Tibial nerve (tissue), 4 donors: ENCODE measurements at regions not wholly inside any gene's neighbourhood (a gene's known extent, or its start where the extent isn't known, plus 50 kb on each side); places are given as distances from the start of the nearest gene placed in this dataset.

Source experiments
- DNase-seq, 2 donors: peaks; one replicate each; pipeline ENCODE4 v3.0.0-alpha.2; 2019; ENCODE audit warnings: low spot score in 2 of 2
- H3K27ac ChIP-seq, 4 donors: fragments of 200-600 bp; sonication (generic) in 3 of 4; one replicate each; pipeline ENCODE4 v1.5.1; 2017 to 2019; ENCODE audit warnings: mild to moderate bottlenecking in 1 of 4
- H3K27me3 ChIP-seq, 2 donors: fragments of 200-600 bp; sonication (generic) in 1 of 2; one replicate each; pipeline versions ENCODE4 v1.5.1 to v1.6.0; 2017 to 2019
- H3K36me3 ChIP-seq, 3 donors: fragments of 200-600 bp; sonication (generic); one replicate each; pipeline ENCODE4 v1.5.1; 2018 to 2019
- H3K4me1 ChIP-seq, 4 donors: fragments of 200-600 bp; sonication (generic) in 3 of 4; one replicate each; pipeline ENCODE4 v1.5.1; 2017 to 2019
- H3K4me3 ChIP-seq, 4 donors: fragments of 200-600 bp; sonication (generic) in 3 of 4; one replicate each; pipeline ENCODE4 v1.5.1; 2017 to 2019; ENCODE audit warnings: mild to moderate bottlenecking in 1 of 4, moderate library complexity in 1 of 4
- H3K9me3 ChIP-seq, 4 donors: fragments of 200-600 bp; sonication (generic) in 3 of 4; one replicate each; pipeline ENCODE4 v1.5.1; 2017 to 2019
- CTCF ChIP-seq, 5 experiments: fragments of 200-600 bp in 3 of 5; fragments of 450-650 bp in 2 of 5; sonication (generic) in 3 of 5; IDR thresholded peaks; one replicate each; pipeline ENCODE4 v1.5.1; 2016 to 2019; ENCODE audit warnings: antibody characterized with exemption in 5 of 5, mild to moderate bottlenecking in 3 of 5, moderate library complexity in 2 of 5
- EP300 ChIP-seq, 2 donors: sonication (generic); formaldehyde crosslinking; IDR thresholded peaks; one replicate each; pipeline ENCODE4 v1.6.1; 2017; ENCODE audit warnings: antibody characterized with exemption in 2 of 2, mild to moderate bottlenecking in 1 of 2
- POLR2A ChIP-seq, 2 donors: fragments of 450-650 bp; IDR thresholded peaks; one replicate each; pipeline ENCODE4 v1.6.1; 2017; ENCODE audit warnings: antibody characterized with exemption in 2 of 2, mild to moderate bottlenecking in 2 of 2, moderate library complexity in 2 of 2
- WGBS, 2 donors: methylation state at CpG; one replicate each; pipeline ENCODE4 v1.1.5; 2018; 5-methylcytosine and 5-hydroxymethylcytosine counted together

DNA sequence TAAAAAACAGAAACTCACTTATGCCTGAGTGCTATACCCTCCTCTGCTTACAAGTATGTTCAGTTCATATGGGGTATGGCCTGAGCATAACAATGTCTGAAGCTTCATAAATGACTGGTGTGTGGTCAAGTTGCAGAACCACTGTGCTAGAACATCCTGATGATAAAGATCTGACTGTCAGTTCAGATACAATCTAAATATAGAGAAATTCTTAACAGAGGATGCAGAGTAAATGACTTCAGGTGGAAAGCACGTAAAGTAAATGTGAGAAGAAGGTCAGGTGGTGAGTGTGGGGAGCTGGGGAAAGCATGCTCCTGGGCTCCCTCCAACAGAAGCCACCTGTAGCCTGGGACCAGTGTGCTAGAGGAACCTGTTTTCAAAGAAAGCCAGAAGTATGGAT, 926.2 kb downstream of the TSN start:
- Histone ChIP-seq H3K4me1 (no peaks in the 10 kb centered on the region), H3K27ac (no peak overlapping the region), H3K36me3 (no peaks in the 10 kb centered on the region), H3K9me3 (no peaks in the 10 kb centered on the region), H3K27me3 (no peaks in the 10 kb centered on the region), H3K4me3 (no peak overlapping the region)
- WGBS, 2 donors = 60 to 81% methylated on average over 1 of the region's 1 CpG
- TF ChIP-seq POLR2A (IDR thresholded peaks at IDR 0.05) (no peak), CTCF (IDR thresholded peaks at IDR 0.05) (no peak), EP300 (IDR thresholded peaks at IDR 0.05) (no peak)
- DNase-seq = no peak

- 75 to 77% methylated on average over 3 of the region's 3 CpGs for WGBS, 2 donors
- no peak for TF ChIP-seq EP300 (IDR thresholded peaks at IDR 0.05)
- TF ChIP-seq CTCF (IDR thresholded peaks at IDR 0.05) = no peak
- H3K27ac ChIP-seq = no peak overlapping the region
- H3K27me3 ChIP-seq = no peaks in the 10 kb centered on the region
- no peaks in the 10 kb centered on the region for H3K36me3 ChIP-seq
- H3K4me1 ChIP-seq = no peaks in the 10 kb centered on the region
- H3K4me3 ChIP-seq = no peak overlapping the region
- no peak for DNase-seq
- H3K9me3 ChIP-seq = no peaks in the 10 kb centered on the region
Observed at GRCh38 chr2:122682356-122682755, 926.9 kb downstream of the TSN start.

- 67 to 78% methylated on average over 1 of the region's 1 CpG for WGBS, 2 donors
Observed at GRCh38 chr2:122683018-122683417, 927.6 kb downstream of the TSN start.

DNA sequence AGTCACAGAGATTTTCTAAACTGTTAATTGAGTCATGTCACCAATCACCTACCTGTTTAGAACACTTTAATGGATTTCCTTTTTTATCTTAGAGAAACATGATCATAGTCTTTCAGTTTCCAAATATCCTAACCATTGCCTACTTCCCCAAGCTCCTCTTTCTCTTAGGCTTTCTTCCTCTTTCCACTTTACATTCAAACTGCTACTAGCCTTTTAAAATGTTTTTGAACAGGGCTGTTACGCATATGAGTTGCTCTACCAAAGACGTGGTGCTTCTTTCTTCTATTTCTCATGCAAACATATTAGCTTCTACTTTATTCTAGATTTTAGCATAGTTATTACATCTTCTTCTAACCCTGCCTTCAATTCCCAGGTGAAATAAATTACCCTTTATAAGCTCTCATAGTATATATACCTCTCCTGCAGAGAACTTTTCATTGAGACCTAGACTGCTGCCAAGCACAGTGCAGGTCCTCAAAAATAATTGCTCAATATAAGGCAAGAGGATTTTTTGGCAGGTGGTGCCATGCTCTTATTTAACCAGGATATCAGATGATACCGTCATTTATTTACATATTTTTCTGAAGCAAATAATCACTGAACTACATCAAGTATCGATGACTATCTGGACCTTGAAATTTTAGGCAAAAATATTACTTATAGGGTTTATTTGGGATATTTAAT, 937.1 kb downstream of the TSN start:
- no peaks in the 10 kb centered on the region for H3K9me3 ChIP-seq
- H3K36me3 ChIP-seq = no peaks in the 10 kb centered on the region
- no peak overlapping the region for H3K4me3 ChIP-seq
- no peak overlapping the region for H3K27ac ChIP-seq
- no peaks in the 10 kb centered on the region for H3K4me1 ChIP-seq
- TF ChIP-seq EP300 (IDR thresholded peaks at IDR 0.05) (no peak), CTCF (IDR thresholded peaks at IDR 0.05) (no peak), POLR2A (IDR thresholded peaks at IDR 0.05) (no peak)
- 88 to 93% methylated on average over 4 of the region's 4 CpGs for WGBS, 2 donors
- no peak for DNase-seq
- H3K27me3 ChIP-seq = no peaks in the 10 kb centered on the region

More at GRCh38 chr2:122683018-122683417, 927.6 kb downstream of the TSN start:
- DNase-seq = no peak
- H3K27ac ChIP-seq = no peak overlapping the region
- H3K27me3 ChIP-seq = no peaks in the 10 kb centered on the region
- no peak overlapping the region for H3K4me3 ChIP-seq
- H3K4me1 ChIP-seq = no peaks in the 10 kb centered on the region
- H3K9me3 ChIP-seq = no peaks in the 10 kb centered on the region
- TF ChIP-seq CTCF (IDR thresholded peaks at IDR 0.05) = no peak
- no peak for TF ChIP-seq EP300 (IDR thresholded peaks at IDR 0.05)
- no peak for TF ChIP-seq POLR2A (IDR thresholded peaks at IDR 0.05)
- no peaks in the 10 kb centered on the region for H3K36me3 ChIP-seq

GRCh38 chr2:122697415-122697814, 942.0 kb downstream of the TSN start:
- no peak for TF ChIP-seq POLR2A (IDR thresholded peaks at IDR 0.05)
- no peak for TF ChIP-seq EP300 (IDR thresholded peaks at IDR 0.05)
- no peak for TF ChIP-seq CTCF (IDR thresholded peaks at IDR 0.05)
- Histone ChIP-seq H3K9me3 (no peaks in the 10 kb centered on the region), H3K4me3 (no peak overlapping the region), H3K4me1 (no peaks in the 10 kb centered on the region), H3K27me3 (no peaks in the 10 kb centered on the region), H3K36me3 (no peaks in the 10 kb centered on the region), H3K27ac (no peak overlapping the region)
- no peak for DNase-seq
- 94 to 100% methylated on average over 1 of the region's 1 CpG for WGBS, 2 donors
